ENCODE measurements at regions not wholly inside any gene's neighbourhood (a gene's known extent, or its start where the extent isn't known, plus 50 kb on each side); places are given as distances from the start of the nearest gene placed in this dataset.

DNA sequence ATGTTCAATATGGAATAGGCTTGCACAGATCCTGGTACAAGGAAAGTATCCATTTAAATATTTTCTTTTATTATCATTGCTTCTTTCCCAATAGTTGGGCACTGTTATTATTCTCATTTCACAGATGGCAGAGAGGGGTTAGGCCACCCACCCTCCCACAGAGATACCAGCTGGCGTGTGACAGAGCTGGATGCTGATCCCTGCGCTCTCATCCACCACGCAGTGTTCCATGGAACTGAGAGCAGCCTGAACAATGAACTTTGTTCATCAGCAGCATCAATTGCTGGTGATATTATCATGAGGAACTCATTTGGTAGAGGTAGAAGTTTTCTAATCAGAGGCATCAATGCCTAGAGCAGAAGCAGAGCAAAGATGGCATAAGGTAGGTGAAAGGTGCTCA is 227.9 kb downstream of the ESM1 start:
- dilution Hi-C loops (cut with MboI; ENCODE audit: extremely low pct_ligation_motif_present, low sequenced_read_pairs): no loop called here

DNA sequence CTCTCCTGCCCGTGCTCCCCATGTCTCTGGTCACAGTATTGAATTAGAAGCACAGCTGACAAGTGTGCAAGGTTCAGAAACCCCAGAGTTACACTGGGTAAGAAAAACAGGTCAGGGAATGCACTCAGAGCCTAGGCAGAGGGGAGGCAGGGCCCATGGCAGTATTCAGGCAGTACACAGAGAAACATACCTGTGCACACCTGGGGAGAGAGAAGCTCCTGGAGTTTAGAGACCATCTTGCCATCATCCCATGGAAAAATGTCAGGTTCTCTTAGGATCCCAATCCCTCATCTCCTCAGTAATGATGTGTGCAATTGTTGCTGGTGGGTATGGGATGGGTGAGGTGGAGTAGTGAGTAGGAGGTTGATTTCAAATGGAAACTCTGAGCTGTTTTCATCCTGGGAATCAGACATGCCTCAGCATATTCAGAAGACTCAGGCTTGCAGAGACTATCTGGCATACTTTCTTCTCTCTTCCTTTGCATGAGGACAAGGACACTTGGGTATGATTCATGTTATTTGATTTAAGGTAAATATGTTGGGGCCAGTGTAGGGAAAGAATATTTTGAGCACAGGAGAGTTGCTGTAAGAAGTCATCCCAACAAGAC is 228.5 kb downstream of the ESM1 start:
- Histone ChIP-seq H3K4me2 (ENCODE audit: control insufficient read depth, extremely low read depth, insufficient read depth, low read depth, low read length) (peak overlapping the region; percentile 34), H3K27ac (ENCODE audit: control insufficient read depth, insufficient read depth, low read length) (no peak overlapping the region), H3K4me1 (ENCODE audit: control insufficient read depth, extremely low read depth, insufficient read depth, low read length) (peaks cover 18% of the 10 kb centered on the region), H3K36me3 (ENCODE audit: control insufficient read depth in 2 of 2, extremely low read depth in 1 of 2, insufficient read depth in 2 of 2, low read length in 2 of 2) (no peaks in the 10 kb centered on the region), H3K79me2 (ENCODE audit: control insufficient read depth, insufficient read depth, low read length) (no peaks in the 10 kb centered on the region), H3K9me1 (ENCODE audit: control insufficient read depth, extremely low read depth, insufficient read depth, low read length) (no peaks in the 10 kb centered on the region), H2AFZ (ENCODE audit: control insufficient read depth, low read length) (no peak overlapping the region), H4K20me1 (ENCODE audit: control insufficient read depth, extremely low read depth, insufficient read depth, low read length) (no peaks in the 10 kb centered on the region), H3K27me3 (ENCODE audit: control insufficient read depth, extremely low read depth, insufficient read depth, low read length) (no peaks in the 10 kb centered on the region), H3K9me3 (ENCODE audit: control insufficient read depth, low read depth, low read length) (no peaks in the 10 kb centered on the region), H3K4me3 (ENCODE audit: control insufficient read depth in 2 of 3, extremely low read depth in 1 of 3, insufficient read depth in 2 of 3, low read depth in 1 of 3, low read length in 3 of 3) (no peak overlapping the region), H3K9ac (ENCODE audit: control insufficient read depth, extremely low read depth, insufficient read depth, low read length) (no peak overlapping the region)
- DNase-seq (ENCODE audit: low read depth, low spot score) (peak; percentile 49), FAIRE-seq (peak; percentile 34)
- TF ChIP-seq, protein P1, sequence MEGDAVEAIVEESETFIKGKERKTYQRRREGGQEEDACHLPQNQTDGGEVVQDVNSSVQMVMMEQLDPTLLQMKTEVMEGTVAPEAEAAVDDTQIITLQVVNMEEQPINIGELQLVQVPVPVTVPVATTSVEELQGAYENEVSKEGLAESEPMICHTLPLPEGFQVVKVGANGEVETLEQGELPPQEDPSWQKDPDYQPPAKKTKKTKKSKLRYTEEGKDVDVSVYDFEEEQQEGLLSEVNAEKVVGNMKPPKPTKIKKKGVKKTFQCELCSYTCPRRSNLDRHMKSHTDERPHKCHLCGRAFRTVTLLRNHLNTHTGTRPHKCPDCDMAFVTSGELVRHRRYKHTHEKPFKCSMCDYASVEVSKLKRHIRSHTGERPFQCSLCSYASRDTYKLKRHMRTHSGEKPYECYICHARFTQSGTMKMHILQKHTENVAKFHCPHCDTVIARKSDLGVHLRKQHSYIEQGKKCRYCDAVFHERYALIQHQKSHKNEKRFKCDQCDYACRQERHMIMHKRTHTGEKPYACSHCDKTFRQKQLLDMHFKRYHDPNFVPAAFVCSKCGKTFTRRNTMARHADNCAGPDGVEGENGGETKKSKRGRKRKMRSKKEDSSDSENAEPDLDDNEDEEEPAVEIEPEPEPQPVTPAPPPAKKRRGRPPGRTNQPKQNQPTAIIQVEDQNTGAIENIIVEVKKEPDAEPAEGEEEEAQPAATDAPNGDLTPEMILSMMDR (optimal IDR thresholded peaks at IDR 0.05 in 1 of 3, IDR thresholded peaks at IDR 0.05 in 1 of 3, conservative IDR thresholded peaks at IDR 0.05 in 1 of 3; ENCODE audit: extremely low read depth in 1 of 3, insufficient read depth in 2 of 3, low read length in 3 of 3): no peak
- no peak for TF ChIP-seq EZH2 (IDR thresholded peaks at IDR 0.05; ENCODE audit: low read length)
- dilution Hi-C loops (cut with MboI; ENCODE audit: extremely low pct_ligation_motif_present, low sequenced_read_pairs): no loop called here

More for the DNA sequence above, 227.9 kb downstream of the ESM1 start:
- TF ChIP-seq EZH2 (IDR thresholded peaks at IDR 0.05; ENCODE audit: low read length): no peak
- TF ChIP-seq, protein P1 (optimal IDR thresholded peaks at IDR 0.05 in 1 of 3, IDR thresholded peaks at IDR 0.05 in 1 of 3, conservative IDR thresholded peaks at IDR 0.05 in 1 of 3; ENCODE audit: extremely low read depth in 1 of 3, insufficient read depth in 2 of 3, low read length in 3 of 3): no peak
- Histone ChIP-seq H3K4me2 (ENCODE audit: control insufficient read depth, extremely low read depth, insufficient read depth, low read depth, low read length) (peak overlapping the region; percentile 34), H3K4me1 (ENCODE audit: control insufficient read depth, extremely low read depth, insufficient read depth, low read length) (peaks cover 18% of the 10 kb centered on the region), H3K27ac (ENCODE audit: control insufficient read depth, insufficient read depth, low read length) (no peak overlapping the region), H3K9me3 (ENCODE audit: control insufficient read depth, low read depth, low read length) (no peaks in the 10 kb centered on the region), H2AFZ (ENCODE audit: control insufficient read depth, low read length) (no peak overlapping the region), H3K36me3 (ENCODE audit: control insufficient read depth in 2 of 2, extremely low read depth in 1 of 2, insufficient read depth in 2 of 2, low read length in 2 of 2) (no peaks in the 10 kb centered on the region), H3K79me2 (ENCODE audit: control insufficient read depth, insufficient read depth, low read length) (no peaks in the 10 kb centered on the region), H3K9ac (ENCODE audit: control insufficient read depth, extremely low read depth, insufficient read depth, low read length) (no peak overlapping the region), H4K20me1 (ENCODE audit: control insufficient read depth, extremely low read depth, insufficient read depth, low read length) (no peaks in the 10 kb centered on the region), H3K9me1 (ENCODE audit: control insufficient read depth, extremely low read depth, insufficient read depth, low read length) (no peaks in the 10 kb centered on the region), H3K27me3 (ENCODE audit: control insufficient read depth, extremely low read depth, insufficient read depth, low read length) (no peaks in the 10 kb centered on the region), H3K4me3 (ENCODE audit: control insufficient read depth in 2 of 3, extremely low read depth in 1 of 3, insufficient read depth in 2 of 3, low read depth in 1 of 3, low read length in 3 of 3) (no peak overlapping the region)
- no peak for DNase-seq (ENCODE audit: low read depth, low spot score)
- FAIRE-seq: no peak

Measured in keratinocyte (primary cell).